Tibial nerve (tissue), 4 donors: ENCODE measurements at regions not wholly inside any gene's neighbourhood (a gene's known extent, or its start where the extent isn't known, plus 50 kb on each side); places are given as distances from the start of the nearest gene placed in this dataset.
"Not testable (repeated sequence)": the region's sequence is repeated elsewhere in the genome, so short reads cannot be mapped to it uniquely, and the experiment has no call there.

Experiments used
- DNase-seq, 2 donors: peaks; one replicate each; pipeline ENCODE4 v3.0.0-alpha.2; 2019; ENCODE audit warnings: low spot score in 2 of 2
- H3K27ac ChIP-seq, 4 donors: fragments of 200-600 bp; sonication (generic) in 3 of 4; one replicate each; pipeline ENCODE4 v1.5.1; 2017 to 2019; ENCODE audit warnings: mild to moderate bottlenecking in 1 of 4
- H3K27me3 ChIP-seq, 2 donors: fragments of 200-600 bp; sonication (generic) in 1 of 2; one replicate each; pipeline versions ENCODE4 v1.5.1 to v1.6.0; 2017 to 2019
- H3K36me3 ChIP-seq, 3 donors: fragments of 200-600 bp; sonication (generic); one replicate each; pipeline ENCODE4 v1.5.1; 2018 to 2019
- H3K4me1 ChIP-seq, 4 donors: fragments of 200-600 bp; sonication (generic) in 3 of 4; one replicate each; pipeline ENCODE4 v1.5.1; 2017 to 2019
- H3K4me3 ChIP-seq, 4 donors: fragments of 200-600 bp; sonication (generic) in 3 of 4; one replicate each; pipeline ENCODE4 v1.5.1; 2017 to 2019; ENCODE audit warnings: mild to moderate bottlenecking in 1 of 4, moderate library complexity in 1 of 4
- H3K9me3 ChIP-seq, 4 donors: fragments of 200-600 bp; sonication (generic) in 3 of 4; one replicate each; pipeline ENCODE4 v1.5.1; 2017 to 2019
- EP300 ChIP-seq, 2 donors: sonication (generic); formaldehyde crosslinking; IDR thresholded peaks; one replicate each; pipeline ENCODE4 v1.6.1; 2017; ENCODE audit warnings: antibody characterized with exemption in 2 of 2, mild to moderate bottlenecking in 1 of 2
- POLR2A ChIP-seq, 2 donors: fragments of 450-650 bp; IDR thresholded peaks; one replicate each; pipeline ENCODE4 v1.6.1; 2017; ENCODE audit warnings: antibody characterized with exemption in 2 of 2, mild to moderate bottlenecking in 2 of 2, moderate library complexity in 2 of 2
- WGBS, 2 donors: methylation state at CpG; one replicate each; pipeline ENCODE4 v1.1.5; 2018; 5-methylcytosine and 5-hydroxymethylcytosine counted together
- TF ChIP-seq, protein P1 (sequence below), 5 experiments: fragments of 200-600 bp in 3 of 5; fragments of 450-650 bp in 2 of 5; sonication (generic) in 3 of 5; IDR thresholded peaks; one replicate each; pipeline ENCODE4 v1.5.1; 2016 to 2019; ENCODE audit warnings: antibody characterized with exemption in 5 of 5, mild to moderate bottlenecking in 3 of 5, moderate library complexity in 2 of 5

DNA sequence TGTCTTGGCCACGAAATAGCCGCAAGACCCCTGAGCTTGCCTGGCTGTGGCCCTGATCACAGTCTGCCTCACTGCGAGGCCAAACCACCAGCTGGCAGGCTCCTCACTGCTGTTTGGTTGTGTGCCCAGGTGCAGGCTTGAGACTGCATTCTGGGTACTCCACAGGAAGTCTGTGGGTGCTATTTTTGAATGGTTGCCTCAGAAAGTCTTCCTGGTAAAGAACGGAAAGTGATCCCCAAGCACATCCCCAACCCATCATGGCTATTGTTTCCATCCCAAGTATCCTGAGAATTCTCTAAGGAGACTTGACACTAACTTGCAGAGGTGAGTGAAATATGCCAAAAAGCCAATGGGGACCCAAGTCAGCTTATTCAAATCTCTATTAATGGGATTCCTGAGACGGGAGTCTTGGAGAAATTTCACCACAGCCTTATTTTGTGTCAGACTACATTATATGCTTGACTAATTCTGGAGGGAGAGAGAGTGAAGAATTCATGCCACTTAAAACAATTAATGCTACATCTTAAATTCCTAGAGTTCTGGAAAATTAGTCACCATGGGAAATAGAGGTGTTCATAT is 170.9 kb downstream of the RAMP3 start:
- Histone ChIP-seq H3K4me3 (no peak overlapping the region), H3K27ac (no peak overlapping the region), H3K9me3 (peaks cover 0 to 36% (median 0%) of the 10 kb centered on the region in 4 donors), H3K27me3 (no peaks in the 10 kb centered on the region), H3K36me3 (no peaks in the 10 kb centered on the region), H3K4me1 (no peaks in the 10 kb centered on the region)
- 69 to 76% methylated on average over 5 of the region's 5 CpGs for WGBS, 2 donors
- TF ChIP-seq EP300 (IDR thresholded peaks at IDR 0.05) = no peak
- TF ChIP-seq POLR2A (IDR thresholded peaks at IDR 0.05) = no peak
- TF ChIP-seq, protein P1, sequence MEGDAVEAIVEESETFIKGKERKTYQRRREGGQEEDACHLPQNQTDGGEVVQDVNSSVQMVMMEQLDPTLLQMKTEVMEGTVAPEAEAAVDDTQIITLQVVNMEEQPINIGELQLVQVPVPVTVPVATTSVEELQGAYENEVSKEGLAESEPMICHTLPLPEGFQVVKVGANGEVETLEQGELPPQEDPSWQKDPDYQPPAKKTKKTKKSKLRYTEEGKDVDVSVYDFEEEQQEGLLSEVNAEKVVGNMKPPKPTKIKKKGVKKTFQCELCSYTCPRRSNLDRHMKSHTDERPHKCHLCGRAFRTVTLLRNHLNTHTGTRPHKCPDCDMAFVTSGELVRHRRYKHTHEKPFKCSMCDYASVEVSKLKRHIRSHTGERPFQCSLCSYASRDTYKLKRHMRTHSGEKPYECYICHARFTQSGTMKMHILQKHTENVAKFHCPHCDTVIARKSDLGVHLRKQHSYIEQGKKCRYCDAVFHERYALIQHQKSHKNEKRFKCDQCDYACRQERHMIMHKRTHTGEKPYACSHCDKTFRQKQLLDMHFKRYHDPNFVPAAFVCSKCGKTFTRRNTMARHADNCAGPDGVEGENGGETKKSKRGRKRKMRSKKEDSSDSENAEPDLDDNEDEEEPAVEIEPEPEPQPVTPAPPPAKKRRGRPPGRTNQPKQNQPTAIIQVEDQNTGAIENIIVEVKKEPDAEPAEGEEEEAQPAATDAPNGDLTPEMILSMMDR (IDR thresholded peaks at IDR 0.05) = no peak
- DNase-seq = no peak

DNA sequence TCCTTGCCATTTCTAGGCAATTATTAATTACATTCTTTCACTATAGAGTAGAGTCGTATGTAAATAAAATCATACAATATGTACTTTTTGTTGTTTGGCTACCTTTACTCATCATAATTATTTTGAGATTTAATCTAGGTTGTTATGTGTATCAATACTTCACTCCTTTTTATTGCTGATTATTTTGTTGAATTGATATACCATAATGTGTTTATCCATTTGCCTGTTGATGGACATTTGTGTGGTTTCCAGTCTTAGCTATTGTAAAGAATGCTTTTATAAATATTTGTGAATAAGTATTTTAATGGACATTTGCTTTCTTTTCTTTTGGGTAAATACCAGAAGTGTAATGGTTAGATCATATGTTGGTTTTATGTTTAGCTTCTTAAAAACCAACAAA is 174.0 kb downstream of the RAMP3 start:
- H3K4me1 ChIP-seq = no peaks in the 10 kb centered on the region
- 90 to 100% methylated on average over 1 of the region's 1 CpG for WGBS, 2 donors
- H3K4me3 ChIP-seq = no peak overlapping the region
- H3K9me3 ChIP-seq = peaks cover 0 to 33% (median 0%) of the 10 kb centered on the region in 4 donors
- no peak for DNase-seq
- no peaks in the 10 kb centered on the region for H3K27me3 ChIP-seq
- no peak overlapping the region for H3K27ac ChIP-seq
- TF ChIP-seq, protein P1 (IDR thresholded peaks at IDR 0.05) = no peak
- TF ChIP-seq EP300 (IDR thresholded peaks at IDR 0.05) = no peak
- TF ChIP-seq POLR2A (IDR thresholded peaks at IDR 0.05) = no peak
- H3K36me3 ChIP-seq = no peaks in the 10 kb centered on the region

DNA sequence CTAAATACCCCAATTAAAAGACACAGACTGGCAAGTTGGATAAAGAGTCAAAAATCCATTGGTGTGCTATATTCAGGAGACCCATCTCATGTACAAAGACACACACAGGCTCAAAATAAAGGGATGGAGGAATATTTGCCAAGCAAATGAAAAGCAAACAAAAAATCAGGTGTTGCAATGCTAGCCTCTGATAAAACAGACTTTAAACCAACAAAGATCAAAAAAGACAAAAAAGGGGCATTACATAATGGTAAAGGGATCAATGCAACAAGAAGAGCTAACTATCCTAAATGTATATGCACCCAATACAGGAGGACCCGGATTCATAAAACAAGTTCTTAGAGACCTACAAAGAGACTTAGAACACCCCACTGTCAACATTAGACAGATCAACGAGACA is 177.4 kb downstream of the RAMP3 start:
- not testable (repeated sequence) for H3K27me3 ChIP-seq, H3K4me1 ChIP-seq, H3K4me3 ChIP-seq, H3K27ac ChIP-seq, H3K36me3 ChIP-seq, DNase-seq
- H3K9me3 ChIP-seq = peaks cover 0 to 33% (median 0%) of the 10 kb centered on the region in 4 donors
- WGBS, 2 donors = 84 to 88% methylated on average over 2 of the region's 2 CpGs

- 70 to 80% methylated on average over 5 of the region's 5 CpGs for WGBS, 2 donors
- Histone ChIP-seq H3K4me1 (no peaks in the 10 kb centered on the region), H3K27me3 (no peaks in the 10 kb centered on the region), H3K9me3 (no peaks in the 10 kb centered on the region), H3K36me3 (no peaks in the 10 kb centered on the region), H3K4me3 (no peak overlapping the region), H3K27ac (no peak overlapping the region)
- TF ChIP-seq, protein P1 (IDR thresholded peaks at IDR 0.05) = no peak
- TF ChIP-seq POLR2A (IDR thresholded peaks at IDR 0.05) (no peak), EP300 (IDR thresholded peaks at IDR 0.05) (no peak)
- DNase-seq = no peak
These were observed 184.6 kb downstream of the RAMP3 start for GRCh38 chr7:45342236-45342635.

GRCh38 chr7:45343746-45344145 is 186.2 kb downstream of the RAMP3 start:
- Histone ChIP-seq H3K36me3 (no peaks in the 10 kb centered on the region), H3K4me3 (no peak overlapping the region), H3K27ac (no peak overlapping the region), H3K4me1 (no peaks in the 10 kb centered on the region), H3K27me3 (no peaks in the 10 kb centered on the region), H3K9me3 (no peaks in the 10 kb centered on the region)
- no peak for DNase-seq
- 45 to 48% methylated on average over 6 of the region's 6 CpGs for WGBS, 2 donors
- TF ChIP-seq EP300 (IDR thresholded peaks at IDR 0.05) (no peak), POLR2A (IDR thresholded peaks at IDR 0.05) (no peak)

- Histone ChIP-seq H3K9me3 (no peaks in the 10 kb centered on the region), H3K27me3 (no peaks in the 10 kb centered on the region), H3K4me1 (no peaks in the 10 kb centered on the region), H3K4me3 (no peak overlapping the region), H3K27ac (no peak overlapping the region), H3K36me3 (no peaks in the 10 kb centered on the region)
- 48 to 58% methylated on average over 2 of the region's 2 CpGs for WGBS, 2 donors
- no peak for DNase-seq
- TF ChIP-seq POLR2A (IDR thresholded peaks at IDR 0.05) (no peak), EP300 (IDR thresholded peaks at IDR 0.05) (no peak)
- TF ChIP-seq, protein P1 (IDR thresholded peaks at IDR 0.05) = no peak
These were observed 190.2 kb downstream of the RAMP3 start for GRCh38 chr7:45347804-45348203.
